Liver (tissue), 8 donors: ENCODE measurements at regions not wholly inside any gene's neighbourhood (a gene's known extent, or its start where the extent isn't known, plus 50 kb on each side); places are given as distances from the start of the nearest gene placed in this dataset.

Experiments
- DNase-seq: peaks from one replicate; pipeline ENCODE4 v3.0.0-alpha.2; 2017; ENCODE audit warnings: low spot score
- H3K27ac ChIP-seq, 2 donors: one replicate each; pipeline ENCODE4 v1.7.0; 2013; ENCODE audit warnings: inconsistent platforms in 2 of 2, low read length in 2 of 2, control low read depth in 1 of 2, low read depth in 1 of 2, mild to moderate bottlenecking in 1 of 2
- H3K27me3 ChIP-seq, 4 donors: one replicate each; pipeline versions ENCODE4 v1.6.1 to v1.7.0; 2013; ENCODE audit warnings: low read length in 3 of 4, inconsistent platforms in 1 of 4, mild to moderate bottlenecking in 1 of 4, moderate library complexity in 1 of 4; ENCODE audit not compliant: control insufficient read depth in 4 of 4, insufficient read depth in 4 of 4
- H3K36me3 ChIP-seq, 4 donors: one replicate each; pipeline versions ENCODE4 v1.6.1 to v1.7.0; 2013; ENCODE audit warnings: low read length in 3 of 4, mild to moderate bottlenecking in 3 of 4, low read depth in 1 of 4, moderate library complexity in 1 of 4; ENCODE audit not compliant: control insufficient read depth in 4 of 4, insufficient read depth in 3 of 4
- H3K4me1 ChIP-seq, 4 donors: one replicate each; pipeline versions ENCODE4 v1.6.1 to v1.7.0; 2013; ENCODE audit warnings: low read length in 3 of 4, mild to moderate bottlenecking in 3 of 4, moderate library complexity in 1 of 4; ENCODE audit not compliant: control insufficient read depth in 4 of 4, insufficient read depth in 4 of 4
- H3K4me3 ChIP-seq, 3 donors: one replicate each; pipeline versions ENCODE4 v1.6.1 to v1.7.0; 2013; ENCODE audit warnings: low read length in 3 of 3, control low read depth in 1 of 3, low read depth in 1 of 3, mild to moderate bottlenecking in 1 of 3
- H3K9ac ChIP-seq, 2 donors: one replicate each; pipeline ENCODE4 v1.7.0; 2013; ENCODE audit warnings: low read length in 2 of 2, mild to moderate bottlenecking in 2 of 2, moderate library complexity in 2 of 2, control low read depth in 1 of 2, low read depth in 1 of 2
- H3K9me3 ChIP-seq, 4 donors: one replicate each; pipeline versions ENCODE4 v1.6.1 to v1.7.0; 2013; ENCODE audit warnings: low read length in 3 of 4; ENCODE audit not compliant: control insufficient read depth in 4 of 4
- ATF3 ChIP-seq: IDR thresholded peaks from 2 replicates; pipeline ENCODE4 v1.6.1; 2016; ENCODE audit warnings: antibody characterized with exemption
- CTCF ChIP-seq: fragments of 150-350 bp; IDR thresholded peaks from 2 replicates; pipeline ENCODE4 v1.5.1; 2017; ENCODE audit warnings: improper control_type of control experiment, low read depth, low read length; ENCODE audit not compliant: missing input control
- EGR1 ChIP-seq, 2 donors: IDR thresholded peaks; 2 replicates each; pipeline ENCODE4 v1.6.1; 2016 to 2018; ENCODE audit warnings: antibody characterized with exemption in 2 of 2, low read depth in 2 of 2
- FOXA1 ChIP-seq: IDR thresholded peaks from 2 replicates; pipeline ENCODE4 v1.6.1; 2016; ENCODE audit warnings: antibody characterized with exemption
- GABPA ChIP-seq, 2 donors: IDR thresholded peaks in 1 of 2; conservative IDR thresholded peaks in 1 of 2; 2 replicates each; pipeline ENCODE4 v1.6.1; 2016; ENCODE audit warnings: antibody characterized with exemption in 2 of 2, mild to moderate bottlenecking in 1 of 2, moderate library complexity in 1 of 2
- HNF4A ChIP-seq, 2 donors: conservative IDR thresholded peaks; 2 replicates each; pipeline ENCODE4 v1.6.1; 2016; ENCODE audit warnings: antibody characterized with exemption in 2 of 2, mild to moderate bottlenecking in 2 of 2
- HNF4G ChIP-seq: IDR thresholded peaks from 2 replicates; pipeline ENCODE4 v1.6.1; 2016; ENCODE audit warnings: antibody characterized with exemption
- NR2F2 ChIP-seq: IDR thresholded peaks from 2 replicates; pipeline ENCODE4 v1.6.1; 2016; ENCODE audit warnings: antibody characterized with exemption
- RAD21 ChIP-seq, 2 donors: IDR thresholded peaks; 2 replicates each; pipeline ENCODE4 v1.6.1; 2016; ENCODE audit warnings: antibody characterized with exemption in 2 of 2, mild to moderate bottlenecking in 2 of 2
- REST ChIP-seq: IDR thresholded peaks from 2 replicates; pipeline ENCODE4 v1.6.1; 2016; ENCODE audit warnings: antibody characterized with exemption, mild to moderate bottlenecking
- RXRA ChIP-seq, 2 donors: IDR thresholded peaks; 2 replicates each; pipeline ENCODE4 v1.6.1; 2017 to 2018; ENCODE audit warnings: antibody characterized with exemption in 2 of 2, mild to moderate bottlenecking in 1 of 2
- TAF1 ChIP-seq: conservative IDR thresholded peaks from 2 replicates; pipeline ENCODE4 v1.6.1; 2016; ENCODE audit warnings: antibody characterized with exemption, mild to moderate bottlenecking
- YY1 ChIP-seq: IDR thresholded peaks from 2 replicates; pipeline ENCODE4 v1.6.1; 2016; ENCODE audit warnings: antibody characterized with exemption, mild to moderate bottlenecking
- ZBTB33 ChIP-seq: IDR thresholded peaks from 2 replicates; pipeline ENCODE4 v1.6.1; 2016; ENCODE audit warnings: antibody characterized with exemption
- WGBS: extraction: QIAGEN DNeasy Blood & Tissue Kit; methylation state at CpG from one replicate; pipeline ENCODE4 v1.1.7; 2013; 5-methylcytosine and 5-hydroxymethylcytosine counted together
- TF ChIP-seq, protein P1 (sequence below): IDR thresholded peaks from 2 replicates; pipeline ENCODE4 v1.6.1; 2016; ENCODE audit warnings: antibody characterized with exemption
- donor health status: healthy.
- donor health status: healthy.
- donor health status: healthy.
- donor health status: healthy.
- donor health status: healthy.

- 43% methylated on average over 8 of the region's 8 CpGs for WGBS
- no peak for DNase-seq
- no peak overlapping the region for H3K9ac ChIP-seq
- no peak overlapping the region for H3K4me3 ChIP-seq
- no peaks in the 10 kb centered on the region for H3K36me3 ChIP-seq
- no peaks in the 10 kb centered on the region for H3K27me3 ChIP-seq
- no peaks in the 10 kb centered on the region for H3K9me3 ChIP-seq
- H3K27ac ChIP-seq, result peak overlapping the region in 1 of 2 donors; percentile 58
- no peak for TF ChIP-seq NR2F2
- TF ChIP-seq ATF3, result no peak
- TF ChIP-seq RXRA (IDR thresholded peaks at IDR 0.05), result peak in 1 of 2 donors; percentile 28
- no peak for TF ChIP-seq FOXA1
- peak in 1 of 2 donors; percentile 31 for TF ChIP-seq HNF4A (conservative IDR thresholded peaks at IDR 0.05)
- TF ChIP-seq YY1, result peak; percentile 20
- TF ChIP-seq EGR1 (IDR thresholded peaks at IDR 0.05; ENCODE audit: low read depth in 2 of 2), result no peak
- TF ChIP-seq HNF4G, result no peak
- TF ChIP-seq TAF1, result no peak
- no peak for TF ChIP-seq GABPA (IDR thresholded peaks at IDR 0.05 in 1 of 2, conservative IDR thresholded peaks at IDR 0.05 in 1 of 2)
- TF ChIP-seq REST, result peak; percentile 24
- peaks cover 11 to 35% (median 28%) of the 10 kb centered on the region in 4 donors for H3K4me1 ChIP-seq
These were observed 430.1 kb upstream of the CHST9 start for GRCh38 chr18:27614951-27615844.

GRCh38 chr18:27609221-27609620 is 424.1 kb upstream of the CHST9 start:
- TF ChIP-seq, protein P1, sequence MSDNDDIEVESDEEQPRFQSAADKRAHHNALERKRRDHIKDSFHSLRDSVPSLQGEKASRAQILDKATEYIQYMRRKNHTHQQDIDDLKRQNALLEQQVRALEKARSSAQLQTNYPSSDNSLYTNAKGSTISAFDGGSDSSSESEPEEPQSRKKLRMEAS, result no peak

GRCh38 chr18:27608742-27609141 is 423.6 kb upstream of the CHST9 start:
- Histone ChIP-seq H3K9me3 (no peaks in the 10 kb centered on the region), H3K27me3 (no peaks in the 10 kb centered on the region), H3K4me1 (peaks cover 0 to 3% (median 3%) of the 10 kb centered on the region in 4 donors), H3K36me3 (no peaks in the 10 kb centered on the region), H3K9ac (no peak overlapping the region), H3K27ac (no peak overlapping the region), H3K4me3 (no peak overlapping the region)
- 97% methylated on average over 3 of the region's 3 CpGs for WGBS
- DNase-seq, result no peak
- TF ChIP-seq CTCF (peak; percentile 20), ZBTB33 (no peak), RAD21 (IDR thresholded peaks at IDR 0.05) (peak in 1 of 2 donors; percentile 48)

More at GRCh38 chr18:27609221-27609620, 424.1 kb upstream of the CHST9 start:
- Histone ChIP-seq H3K27me3 (no peaks in the 10 kb centered on the region), H3K36me3 (no peaks in the 10 kb centered on the region), H3K9me3 (no peaks in the 10 kb centered on the region), H3K9ac (no peak overlapping the region), H3K4me3 (no peak overlapping the region), H3K4me1 (peaks cover 0 to 3% (median 3%) of the 10 kb centered on the region in 4 donors), H3K27ac (no peak overlapping the region)
- no peak for DNase-seq
